DOHH2 (cell line): ENCODE measurements at regions not wholly inside any gene's neighbourhood (a gene's known extent, or its start where the extent isn't known, plus 50 kb on each side); places are given as distances from the start of the nearest gene placed in this dataset.

Experiments
- H3F3A ChIP-seq: fragments of 200-600 bp; sonication (generic), shearing (Covaris generic); 2 replicates; pipeline ENCODE4 v1.6.0; 2016; ENCODE audit warnings: antibody characterized with exemption, mild to moderate bottlenecking; ENCODE audit not compliant: control insufficient read depth, insufficient read depth
- H3K27ac ChIP-seq: fragments of 200-600 bp; sonication (generic); 2 replicates; pipeline ENCODE4 v1.5.1; 2014; ENCODE audit warnings: low read depth, mild to moderate bottlenecking, low read length, moderate library complexity
- H3K27me3 ChIP-seq: fragments of 200-600 bp; sonication (generic); 2 replicates; pipeline ENCODE4 v1.6.1; 2014; ENCODE audit warnings: mild to moderate bottlenecking, low read length, mixed read lengths; ENCODE audit not compliant: control insufficient read depth
- H3K36me3 ChIP-seq: fragments of 200-600 bp; sonication (generic); 2 replicates; pipeline ENCODE4 v1.6.1; 2014; ENCODE audit warnings: mild to moderate bottlenecking, low read length, moderate library complexity, mixed read lengths; ENCODE audit not compliant: control insufficient read depth
- H3K4me1 ChIP-seq: fragments of 200-600 bp; sonication (generic); 2 replicates; pipeline ENCODE4 v1.6.1; 2014; ENCODE audit warnings: mild to moderate bottlenecking, low read length, mixed read lengths; ENCODE audit not compliant: control insufficient read depth
- H3K4me2 ChIP-seq: fragments of 200-600 bp; sonication (generic); 2 replicates; pipeline ENCODE4 v1.6.0; 2014; ENCODE audit warnings: mild to moderate bottlenecking, low read length, moderate library complexity
- H3K4me3 ChIP-seq: fragments of 200-600 bp; sonication (generic); 2 replicates; pipeline ENCODE4 v1.5.1; 2014; ENCODE audit warnings: mild to moderate bottlenecking, low read length, mixed read lengths
- H3K79me2 ChIP-seq: fragments of 200-600 bp; sonication (generic); 2 replicates; pipeline ENCODE4 v1.6.1; 2014; ENCODE audit warnings: mild to moderate bottlenecking, low read length, mixed read lengths; ENCODE audit not compliant: control insufficient read depth
- H3K9me2 ChIP-seq: fragments of 200-600 bp; sonication (generic); replicated peaks from 2 replicates; pipeline ENCODE4 v1.6.1; 2014; ENCODE audit warnings: mild to moderate bottlenecking, low read length, mixed read lengths; ENCODE audit not compliant: control insufficient read depth
- H3K9me3 ChIP-seq: fragments of 200-600 bp; sonication (generic); 2 replicates; pipeline ENCODE4 v1.6.1; 2014; ENCODE audit warnings: antibody characterized with exemption, low read length, mixed read lengths; ENCODE audit not compliant: control insufficient read depth, insufficient read depth
- H4K20me1 ChIP-seq: fragments of 200-600 bp; sonication (generic); 2 replicates; pipeline ENCODE4 v1.6.0; 2014; ENCODE audit warnings: low read depth, mild to moderate bottlenecking, antibody characterized with exemption, low read length, moderate library complexity; ENCODE audit not compliant: control insufficient read depth, insufficient read depth
- CTCF ChIP-seq: fragments of 200-600 bp; sonication (generic); IDR thresholded peaks from one replicate; pipeline ENCODE4 v1.5.1; 2014; ENCODE audit warnings: antibody characterized with exemption, mild to moderate bottlenecking, low read depth, low read length; ENCODE audit not compliant: poor library complexity, severe bottlenecking
- EZH2phosphoT487 ChIP-seq: fragments of 200-600 bp; sonication (generic); IDR thresholded peaks from 2 replicates; pipeline ENCODE4 v1.6.1; 2017; ENCODE audit warnings: borderline replicate concordance, mild to moderate bottlenecking, antibody characterized with exemption, low read length, moderate library complexity, mixed read lengths

GRCh38 chr22:26779108-26779507 lies 121.7 kb downstream of the MIAT start:
- TF ChIP-seq EZH2phosphoT487, result no peak
- TF ChIP-seq CTCF, result no peak
- H3K4me3 ChIP-seq, result no peak overlapping the region
- peaks cover 2% of the 10 kb centered on the region; the same call in 1 of the 2 replicates for H3K9me3 ChIP-seq
- no peak overlapping the region for H3K4me2 ChIP-seq
- H3K27ac ChIP-seq, result no peak overlapping the region
- H3K27me3 ChIP-seq, result no peaks in the 10 kb centered on the region
- H3F3A ChIP-seq, result no peaks in the 10 kb centered on the region
- no peaks in the 10 kb centered on the region for H3K36me3 ChIP-seq
- H3K9me2 ChIP-seq, result no peaks in the 10 kb centered on the region
- H3K79me2 ChIP-seq, result no peaks in the 10 kb centered on the region
- no peaks in the 10 kb centered on the region for H3K4me1 ChIP-seq
- no peaks in the 10 kb centered on the region for H4K20me1 ChIP-seq

- Histone ChIP-seq H3K79me2 (no peaks in the 10 kb centered on the region), H3K36me3 (no peaks in the 10 kb centered on the region), H3K4me2 (no peak overlapping the region), H3K27me3 (no peaks in the 10 kb centered on the region), H3K4me3 (no peak overlapping the region), H4K20me1 (no peaks in the 10 kb centered on the region), H3K9me3 (peaks cover 2% of the 10 kb centered on the region; the same call in 1 of the 2 replicates), H3K9me2 (no peaks in the 10 kb centered on the region), H3F3A (no peaks in the 10 kb centered on the region), H3K27ac (no peak overlapping the region), H3K4me1 (no peaks in the 10 kb centered on the region)
- TF ChIP-seq CTCF (no peak), EZH2phosphoT487 (no peak)
Observed at GRCh38 chr22:26779929-26780328, 122.5 kb downstream of the MIAT start.

- TF ChIP-seq CTCF, result no peak
- TF ChIP-seq EZH2phosphoT487, result no peak
- Histone ChIP-seq H3K9me2 (no peaks in the 10 kb centered on the region), H3F3A (no peaks in the 10 kb centered on the region), H3K9me3 (peaks cover 2% of the 10 kb centered on the region; the same call in 1 of the 2 replicates), H3K36me3 (no peaks in the 10 kb centered on the region), H3K4me2 (no peak overlapping the region), H3K79me2 (no peaks in the 10 kb centered on the region), H3K27me3 (no peaks in the 10 kb centered on the region), H3K4me1 (peaks cover 4% of the 10 kb centered on the region), H4K20me1 (no peaks in the 10 kb centered on the region), H3K4me3 (no peak overlapping the region), H3K27ac (no peak overlapping the region)
Observed at GRCh38 chr22:26780521-26780920, 123.1 kb downstream of the MIAT start.

GRCh38 chr22:26781062-26781461 lies 123.7 kb downstream of the MIAT start:
- H3K4me3 ChIP-seq, result no peak overlapping the region
- no peaks in the 10 kb centered on the region for H4K20me1 ChIP-seq
- TF ChIP-seq CTCF, result no peak
- TF ChIP-seq EZH2phosphoT487, result no peak
- no peaks in the 10 kb centered on the region for H3K79me2 ChIP-seq
- no peaks in the 10 kb centered on the region for H3F3A ChIP-seq
- peaks cover 9% of the 10 kb centered on the region for H3K4me1 ChIP-seq
- peaks cover 2% of the 10 kb centered on the region; the same call in 1 of the 2 replicates for H3K9me3 ChIP-seq
- H3K27ac ChIP-seq, result no peak overlapping the region
- H3K27me3 ChIP-seq, result no peaks in the 10 kb centered on the region
- H3K4me2 ChIP-seq, result no peak overlapping the region
- H3K9me2 ChIP-seq, result no peaks in the 10 kb centered on the region
- no peaks in the 10 kb centered on the region for H3K36me3 ChIP-seq
